ENCODE measurements at regions not wholly inside any gene's neighbourhood (a gene's known extent, or its start where the extent isn't known, plus 50 kb on each side); places are given as distances from the start of the nearest gene placed in this dataset.

DNA sequence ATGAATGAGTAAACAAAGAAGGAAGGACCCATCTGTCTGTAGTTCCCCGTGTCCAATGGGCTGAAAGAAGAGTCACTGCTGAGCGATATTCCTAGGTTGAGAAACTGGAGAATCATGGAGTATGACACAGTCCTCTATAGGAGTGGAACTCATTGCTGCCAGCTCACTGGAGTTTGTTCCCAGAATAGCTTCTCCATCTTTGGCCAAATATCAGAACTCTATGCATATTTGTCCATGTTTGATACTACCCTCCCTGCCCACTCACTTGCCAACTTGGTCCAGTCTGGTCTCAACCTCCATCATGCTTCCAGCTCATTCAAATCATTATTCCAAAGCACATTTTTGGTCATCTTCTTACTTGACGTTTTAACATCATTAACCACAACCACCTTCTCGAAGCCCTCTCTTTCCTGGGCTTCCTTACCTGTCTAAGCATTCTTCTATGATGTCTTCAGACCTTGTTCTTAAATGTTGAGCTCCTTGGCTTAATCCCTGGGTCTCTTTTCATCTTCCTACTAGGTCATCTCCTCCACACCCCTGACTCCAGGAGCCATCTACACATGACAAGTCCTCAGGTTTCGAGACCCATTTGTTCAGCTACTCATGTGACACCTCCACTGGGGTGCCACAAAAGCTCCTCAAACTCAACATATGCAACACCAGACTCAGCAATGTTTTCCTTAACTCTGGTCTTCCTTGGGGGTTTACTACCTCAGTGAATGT is 221.6 kb downstream of the MYCN start:
- DNase-seq: no peak

DNA sequence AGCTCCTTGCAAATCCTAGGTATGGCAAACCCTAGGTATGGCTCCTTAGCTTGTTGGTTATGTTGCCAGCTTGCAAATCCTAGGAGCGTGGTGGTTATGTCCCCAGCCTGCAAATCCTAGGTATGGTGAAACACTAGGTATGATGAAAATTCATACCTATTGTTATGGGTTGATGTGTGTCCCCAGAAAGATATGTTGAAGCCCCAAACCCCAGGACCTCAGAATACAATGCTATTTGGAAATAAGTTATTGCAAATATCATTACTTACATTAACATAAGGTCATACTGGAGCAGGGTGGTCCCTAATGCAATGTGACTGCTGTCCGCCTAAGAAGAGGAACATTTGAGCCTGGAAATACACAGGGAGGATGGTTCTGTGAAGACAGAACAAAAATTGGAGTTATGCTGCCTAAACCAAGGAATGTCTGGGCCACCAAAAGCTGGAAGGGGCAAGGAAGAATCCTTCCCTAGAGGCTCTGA is 220.8 kb downstream of the MYCN start:
- DNase-seq: no peak

DNA sequence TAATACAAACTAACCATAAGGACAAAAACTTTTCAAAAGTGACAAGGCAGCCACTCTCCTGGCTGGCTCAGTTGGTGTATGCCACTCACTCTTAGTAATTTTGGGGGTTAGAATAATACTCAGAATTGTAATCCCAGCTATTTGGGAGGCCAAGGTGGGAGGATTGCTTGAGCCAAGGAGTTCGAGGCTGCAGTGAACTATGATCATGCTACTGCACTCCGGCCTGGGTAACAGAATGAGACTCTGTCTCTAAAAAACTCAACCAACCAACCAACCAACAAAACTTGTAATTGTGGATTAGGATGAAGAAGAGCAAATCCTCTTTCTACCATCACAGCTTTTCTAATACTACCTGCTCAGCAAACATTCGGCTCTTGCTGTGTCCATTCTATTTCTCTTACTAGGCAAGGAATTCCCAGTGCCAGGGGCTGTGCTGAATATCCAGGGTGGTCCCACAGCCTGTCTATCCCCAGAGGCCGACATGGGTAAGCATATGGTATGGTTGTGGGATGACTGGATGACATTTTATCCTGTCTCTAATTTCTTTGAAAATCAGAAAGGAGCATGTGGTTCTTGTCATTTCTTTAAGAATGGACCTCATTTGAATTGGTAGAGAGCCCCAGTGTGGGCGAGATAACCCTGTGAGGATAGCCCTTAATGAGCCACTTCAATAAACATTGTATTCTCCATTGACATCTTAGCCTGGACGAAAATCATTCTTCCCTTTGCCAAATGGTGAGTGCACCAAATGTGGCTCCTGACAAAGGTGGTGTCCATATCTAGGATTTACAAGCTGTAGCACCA is 220.1 kb downstream of the MYCN start:
- DNase-seq: no peak

DNA sequence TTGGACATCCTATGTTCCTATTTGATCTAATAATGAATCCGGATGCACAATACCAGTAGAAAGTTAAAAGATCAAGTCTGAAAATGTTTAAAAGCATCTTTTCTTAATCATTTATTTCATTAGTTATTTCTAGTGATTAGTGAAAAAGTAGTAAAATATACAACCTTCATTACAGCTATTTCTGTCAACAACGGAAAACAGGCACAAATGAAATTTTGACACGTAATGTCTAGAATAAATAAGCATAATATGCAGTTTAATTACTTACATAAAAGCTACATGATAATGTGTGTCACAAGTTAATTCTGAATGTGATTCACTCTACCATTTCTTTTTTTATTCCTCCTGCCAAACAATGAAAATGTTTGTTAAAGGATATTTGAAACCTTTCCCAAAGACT is 216.1 kb downstream of the MYCN start:
- DNase-seq: no peak

DNA sequence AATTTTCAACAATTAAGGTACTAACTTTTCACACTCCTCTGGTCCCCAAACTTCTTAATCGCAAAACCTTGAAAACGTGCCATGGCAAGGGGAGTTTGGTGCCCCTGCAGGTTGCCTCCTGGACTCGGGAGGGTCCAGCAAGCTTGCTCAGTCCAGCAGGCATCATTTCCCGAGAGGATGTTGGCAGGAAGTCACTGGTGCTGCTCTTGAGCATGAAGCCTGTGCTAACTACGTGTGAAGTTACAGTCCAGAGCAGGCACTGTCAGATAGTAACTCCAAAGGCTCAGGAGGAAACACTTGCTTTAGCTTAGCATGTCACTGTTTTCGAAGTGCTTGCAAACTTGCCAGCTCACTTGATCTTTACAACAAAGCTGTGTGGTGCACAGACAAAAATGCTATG is 215.4 kb downstream of the MYCN start:
- no peak for DNase-seq

DNA sequence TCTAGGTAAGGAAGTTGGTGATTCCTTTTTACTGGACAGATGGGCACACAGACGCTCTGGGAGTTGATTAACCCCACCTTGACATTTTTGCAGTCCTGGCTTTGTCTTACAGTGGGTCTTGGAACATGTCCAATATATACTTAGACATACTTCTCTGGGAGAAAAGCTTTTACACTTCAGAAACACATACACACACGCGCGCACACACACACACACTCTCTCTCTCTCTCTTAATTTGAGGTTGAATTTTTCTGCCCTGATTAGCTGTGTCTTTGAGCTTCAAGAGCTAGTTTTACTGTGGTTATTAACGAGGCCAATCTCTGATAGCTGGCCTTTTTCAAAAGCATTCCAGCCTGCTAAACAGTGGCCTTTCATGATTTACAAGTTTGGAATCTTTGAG is 215.0 kb downstream of the MYCN start:
- no peak for DNase-seq

DNA sequence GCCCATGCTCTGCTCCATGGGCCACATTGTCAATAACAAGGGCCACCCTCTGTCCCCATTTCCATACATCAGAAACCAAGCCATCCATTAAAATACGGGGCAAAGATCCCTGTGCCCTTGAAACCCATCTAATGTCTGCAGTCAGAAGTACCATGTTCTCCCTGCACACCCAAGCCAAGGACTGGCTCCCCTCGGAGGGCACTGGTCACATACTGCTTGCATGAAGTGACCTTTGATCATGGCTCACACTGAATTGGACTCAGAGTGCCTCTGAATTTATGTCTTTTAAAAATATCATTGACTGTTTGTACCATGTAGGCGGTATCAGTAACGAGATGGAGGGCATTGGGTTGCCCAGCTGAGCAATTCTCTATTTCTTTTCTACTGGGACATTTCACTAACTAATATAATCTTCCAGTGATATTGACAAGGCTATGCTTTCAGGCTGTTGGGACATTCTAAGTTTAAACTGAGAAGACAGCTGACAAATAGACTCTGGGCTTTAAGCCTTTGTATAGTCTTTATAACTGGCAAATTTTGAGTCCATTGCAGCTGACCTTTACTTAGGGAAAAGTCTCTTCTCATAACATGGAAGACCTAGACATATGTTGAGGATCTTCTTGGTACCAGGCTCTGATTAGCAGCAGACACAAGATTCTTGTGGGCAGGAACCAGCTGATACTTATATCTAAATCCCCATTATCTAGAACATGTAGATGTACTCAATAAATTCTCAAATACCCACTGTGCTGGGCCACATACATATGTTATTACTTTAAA is 214.3 kb downstream of the MYCN start:
- no peak for DNase-seq

DNA sequence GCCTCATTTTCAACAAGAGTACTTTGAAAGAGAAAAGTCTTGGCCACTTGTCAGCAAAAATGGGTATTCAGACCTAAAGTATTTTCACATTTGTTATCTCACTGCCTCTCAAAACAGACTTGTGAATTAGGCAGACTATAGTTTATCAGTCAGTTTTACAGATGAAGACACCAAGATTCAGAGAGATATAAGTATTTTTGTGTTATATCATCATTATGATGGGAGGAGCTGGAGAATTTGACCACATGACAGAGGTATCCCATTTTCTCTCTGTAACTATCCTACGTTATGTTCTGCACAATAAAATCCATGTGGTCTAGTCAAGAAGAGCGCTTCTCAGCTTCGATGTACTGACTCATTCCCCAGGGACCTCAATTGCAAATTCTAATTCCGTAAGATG is 213.7 kb downstream of the MYCN start:
- no peak for DNase-seq

DNA sequence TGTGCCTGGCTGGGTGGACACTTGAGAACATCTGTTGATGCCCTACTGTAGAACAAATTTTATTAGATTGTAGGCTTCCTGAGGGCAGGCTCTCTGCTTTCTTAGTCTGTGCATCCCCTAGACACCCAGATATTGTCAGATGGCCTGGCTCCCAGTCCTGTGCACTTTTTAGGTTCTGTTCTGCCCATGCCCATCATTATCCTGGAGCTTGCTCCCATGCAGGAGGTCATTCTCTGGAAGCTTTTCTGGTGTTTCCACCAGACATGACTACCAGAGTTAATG is 213.3 kb downstream of the MYCN start:
- DNase-seq: no peak

DNA sequence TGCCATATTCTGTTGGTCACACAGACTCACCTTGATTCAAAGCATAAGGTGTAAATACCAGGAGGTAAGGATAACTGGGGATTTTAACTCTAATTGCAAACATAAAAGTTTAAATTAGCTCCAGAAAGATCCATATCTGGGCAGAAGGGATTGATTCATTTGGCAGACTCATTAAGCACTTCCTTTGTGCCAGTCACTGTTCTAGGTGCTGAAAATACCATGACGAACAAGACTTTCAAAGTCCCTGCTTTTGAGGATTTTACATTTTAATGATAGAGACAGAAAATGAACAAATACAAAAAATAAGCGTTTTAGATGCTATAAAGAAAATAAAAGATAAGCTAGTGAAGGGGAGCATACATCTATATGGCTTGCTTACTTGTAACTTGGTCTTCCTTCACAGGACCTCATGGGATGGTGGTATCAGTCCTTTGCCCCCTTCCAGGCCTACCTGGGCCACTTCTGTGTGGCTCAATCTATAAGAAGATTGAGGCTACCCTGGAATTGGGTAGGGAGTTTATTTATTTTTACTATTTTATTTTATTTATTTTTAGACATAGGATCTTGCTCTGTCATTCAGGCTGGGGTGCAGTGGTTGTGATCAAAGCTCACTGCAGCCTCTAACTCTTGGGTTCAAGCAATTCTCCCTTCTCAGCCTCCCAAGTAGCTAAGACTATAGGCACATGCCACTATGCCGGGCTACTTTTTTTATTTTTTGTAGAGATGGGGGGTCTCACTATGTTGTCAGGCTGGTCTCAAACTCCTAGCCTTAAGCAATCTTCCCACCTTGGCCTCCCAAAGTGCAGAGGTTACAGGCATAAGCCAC is 212.8 kb downstream of the MYCN start:
- DNase-seq: no peak

DNA sequence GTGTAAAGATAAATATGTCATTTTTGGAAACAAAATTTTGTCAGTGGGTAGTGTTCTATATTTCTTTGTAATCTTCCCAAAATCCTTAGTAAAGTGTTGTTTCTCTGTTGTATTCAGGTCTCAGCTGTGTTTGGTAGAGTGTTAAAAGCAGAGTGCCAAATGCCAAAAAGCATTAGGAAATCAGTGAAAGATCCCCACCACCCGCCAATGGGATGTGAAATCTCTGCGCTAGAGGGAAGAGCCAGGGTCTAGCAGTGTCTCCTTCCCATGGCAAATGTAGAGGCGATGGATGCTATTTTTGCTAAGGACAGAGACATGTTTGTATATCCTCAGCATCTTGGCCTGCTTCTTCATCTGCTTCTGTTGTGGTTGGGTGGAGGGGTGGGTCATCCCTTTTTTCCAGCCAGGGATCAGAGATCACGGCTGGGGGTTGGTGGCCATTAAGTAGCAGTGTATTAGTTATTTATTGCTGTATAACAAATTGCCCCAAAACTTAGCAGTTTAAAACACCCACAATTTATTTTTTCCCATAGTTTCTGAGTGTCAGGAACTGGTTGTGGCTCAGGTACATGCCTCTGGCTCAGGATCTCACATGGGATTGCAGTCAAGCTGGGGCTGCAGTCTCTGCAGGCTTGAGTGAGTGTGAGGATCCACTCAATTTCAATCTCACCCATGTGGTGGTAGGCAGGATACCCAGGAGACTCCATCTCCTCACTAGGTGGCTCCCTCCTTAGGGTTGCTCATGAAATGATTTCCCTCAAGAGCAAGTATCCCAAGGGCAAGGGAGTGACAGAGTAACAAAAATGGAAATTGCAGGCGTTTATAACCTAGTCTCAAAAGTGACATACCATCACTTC is 211.9 kb downstream of the MYCN start:
- no peak for DNase-seq

DNA sequence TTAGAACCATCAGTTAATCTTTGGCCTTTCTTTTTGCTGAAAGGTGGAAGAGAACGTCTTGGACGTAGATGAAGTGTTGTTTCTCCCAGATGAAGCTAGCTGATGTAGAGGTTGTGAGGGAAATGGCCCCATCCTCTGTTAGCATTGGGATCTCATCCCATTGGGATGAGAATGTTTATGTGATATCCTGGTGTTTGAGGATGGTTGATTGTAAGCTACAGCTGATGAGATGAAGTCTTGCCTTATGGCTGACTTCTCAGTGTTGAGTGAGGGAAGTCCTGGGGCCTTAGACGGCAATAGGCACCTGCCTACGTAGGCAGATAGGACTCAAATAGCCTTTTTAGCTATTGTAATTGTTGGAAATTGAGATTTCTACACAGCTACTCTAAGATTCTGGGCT is 211.3 kb downstream of the MYCN start:
- DNase-seq: no peak

DNA sequence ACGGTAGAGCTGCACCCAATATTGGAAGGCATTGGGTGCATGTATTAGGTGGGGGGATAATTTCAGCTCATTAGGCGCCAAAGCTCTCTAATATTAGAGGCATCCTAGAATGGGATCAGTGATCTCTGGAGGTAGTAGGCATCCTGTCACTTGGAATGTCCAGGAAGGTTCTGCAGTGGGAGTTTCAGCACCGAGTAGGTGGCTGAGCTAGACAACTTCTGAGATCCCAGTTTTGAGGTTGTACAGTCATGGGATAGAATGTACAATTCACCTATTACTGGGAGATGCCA is 210.9 kb downstream of the MYCN start:
- DNase-seq: no peak

DNA sequence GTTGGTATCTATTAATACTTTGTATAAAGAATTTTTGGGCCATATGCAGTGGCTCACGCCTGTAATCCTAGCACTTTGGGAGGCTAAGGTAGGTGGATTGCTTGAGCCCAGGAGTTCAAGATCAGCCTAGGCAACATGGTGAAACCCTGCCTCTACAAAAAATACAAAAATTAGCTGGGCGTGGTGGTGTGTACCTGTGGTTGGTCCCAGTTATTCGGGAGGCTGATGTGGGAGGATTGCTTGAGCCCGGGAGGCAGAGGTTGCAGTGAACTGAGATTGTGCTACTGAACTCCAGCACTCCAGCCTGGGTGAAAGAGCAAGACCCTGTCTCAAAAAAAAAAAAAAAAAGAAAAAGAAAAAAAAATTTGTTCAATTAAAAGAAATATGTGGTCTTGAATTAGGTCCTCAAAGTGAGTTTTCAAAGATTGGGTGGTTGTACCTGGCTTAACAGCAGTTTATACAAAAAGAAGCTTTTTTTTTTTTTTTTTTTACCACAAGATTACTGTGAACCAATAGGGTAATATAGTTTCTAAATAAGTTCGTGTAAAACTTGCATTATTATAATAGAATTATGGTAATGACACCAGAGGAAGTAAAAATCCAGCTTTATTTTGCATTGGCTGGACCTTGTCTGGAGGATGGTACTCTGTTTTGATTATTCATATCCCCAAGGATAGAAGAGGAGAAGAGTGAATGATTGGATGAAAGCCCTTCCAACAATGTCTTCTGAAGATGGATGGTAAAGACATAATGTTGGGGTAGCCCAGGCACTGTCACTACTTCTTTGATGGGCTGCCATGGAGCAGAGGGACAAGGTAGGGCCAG is 210.3 kb downstream of the MYCN start:
- DNase-seq: no peak

DNA sequence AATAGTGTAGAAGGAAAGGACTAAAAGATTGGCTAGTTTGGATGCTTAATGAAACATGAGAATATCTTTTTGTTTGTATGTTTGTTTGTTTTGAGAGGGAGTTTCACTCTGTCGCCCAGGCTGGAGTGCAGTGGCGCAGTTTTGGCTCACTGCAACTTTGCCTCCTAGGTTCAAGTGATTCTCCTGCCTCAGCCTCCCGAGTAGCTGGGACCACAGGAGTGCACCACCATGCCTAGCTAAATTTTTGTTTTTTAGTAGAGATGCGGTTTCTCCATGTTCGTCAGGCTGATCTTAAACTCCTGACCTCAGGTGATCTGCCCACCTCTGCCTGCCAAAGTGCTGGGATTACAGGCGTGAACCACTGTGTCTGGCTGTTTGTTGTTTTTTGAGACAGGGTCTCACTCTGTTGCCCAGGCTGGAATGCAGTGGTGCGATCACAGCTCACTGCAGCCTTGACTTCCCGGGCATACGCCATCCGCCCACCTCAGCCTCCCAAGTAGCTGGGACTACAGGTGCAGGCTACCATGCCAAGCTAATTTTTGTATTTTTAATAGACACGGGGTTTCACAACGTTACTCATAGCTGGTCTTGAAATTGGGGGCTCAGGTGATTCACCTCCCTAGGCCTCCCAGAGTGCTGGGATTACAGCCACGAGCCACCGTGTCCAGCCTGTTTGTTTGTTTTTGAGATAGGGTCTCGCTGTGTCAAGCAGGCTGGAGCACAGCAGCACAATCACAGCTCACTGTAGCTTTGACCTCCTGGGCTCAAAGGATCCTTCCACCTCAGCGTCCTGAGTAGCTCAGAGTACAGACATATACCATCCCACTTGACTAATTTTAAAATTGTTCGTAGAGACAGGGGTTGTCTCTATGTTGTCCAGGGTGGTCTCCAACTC is 209.2 kb downstream of the MYCN start:
- DNase-seq: no peak

DNA sequence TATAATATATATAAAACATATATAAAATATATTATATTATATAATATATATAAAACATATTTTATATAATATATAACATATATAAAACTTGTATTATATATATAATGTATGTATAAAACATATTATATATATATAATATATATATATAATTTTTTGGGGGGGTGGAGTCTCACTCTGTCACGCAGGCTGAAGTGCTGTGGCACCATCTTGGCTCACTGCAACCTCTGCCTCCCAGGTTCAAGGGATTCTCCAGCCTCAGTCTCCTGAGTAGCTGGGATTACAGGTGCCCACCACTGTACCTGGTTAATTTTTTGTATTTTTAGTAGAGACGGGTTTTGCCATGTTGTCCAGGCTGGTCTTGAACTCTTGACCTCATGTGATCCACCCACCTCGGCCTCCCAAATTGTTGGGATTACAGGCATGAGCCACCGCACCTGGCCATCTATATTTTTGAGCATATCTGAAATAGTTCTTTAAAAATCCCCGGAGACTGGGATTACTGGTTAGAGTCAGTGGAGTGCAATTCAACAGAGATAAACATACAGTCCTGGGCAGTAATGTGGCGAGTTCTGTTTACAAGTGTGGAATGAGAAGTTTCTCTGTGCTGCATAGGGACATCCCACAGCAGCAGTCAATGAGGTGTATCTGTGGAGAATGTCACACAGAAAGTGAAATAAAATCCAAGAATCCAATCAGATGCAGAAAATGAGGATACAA is 208.4 kb downstream of the MYCN start:
- DNase-seq: no peak

DNA sequence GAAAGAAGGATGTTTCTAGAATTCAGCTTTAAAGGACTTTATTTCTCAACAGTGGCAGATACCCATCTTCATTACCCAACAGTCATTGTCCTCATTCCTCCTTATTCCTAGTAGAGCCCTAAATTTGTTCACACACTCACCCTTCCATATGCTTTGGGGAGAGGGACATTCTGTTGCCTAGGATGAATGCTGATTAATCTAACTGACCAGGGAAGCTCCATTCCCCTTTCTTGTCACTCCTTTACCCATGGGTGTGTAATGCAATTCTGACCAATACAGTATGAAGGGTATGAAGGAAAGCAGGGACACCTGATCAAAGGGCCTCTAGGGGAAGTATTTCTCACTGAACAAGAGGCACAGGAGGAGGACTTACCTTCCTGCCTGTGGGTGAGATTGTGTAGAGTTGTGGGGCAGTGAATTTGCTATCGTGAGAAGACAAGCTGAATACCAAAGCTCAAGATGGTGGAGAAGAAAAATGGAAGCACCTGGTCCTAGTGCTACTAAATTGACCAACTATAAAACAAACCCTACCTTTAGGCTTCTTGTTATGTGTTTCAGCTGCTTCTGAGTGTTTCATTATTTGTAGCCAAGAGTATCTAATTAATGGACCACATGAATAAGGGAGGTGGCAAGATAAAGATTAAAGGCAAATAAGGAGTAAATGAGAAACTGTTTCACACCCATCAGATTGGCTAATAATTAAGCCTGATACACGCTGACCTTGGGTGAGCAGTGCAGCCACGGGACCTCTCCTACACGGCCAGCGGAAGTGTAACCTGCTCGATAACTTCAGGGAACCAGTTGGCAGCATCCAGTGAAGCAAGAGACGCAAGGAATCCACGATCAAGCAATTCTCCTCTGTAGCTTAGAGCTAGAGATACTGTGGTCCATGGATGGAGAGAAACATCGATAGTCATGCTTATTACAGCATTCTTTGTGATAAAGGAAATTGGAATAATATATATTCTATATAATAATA is 202.3 kb downstream of the MYCN start:
- DNase-seq: no peak

DNA sequence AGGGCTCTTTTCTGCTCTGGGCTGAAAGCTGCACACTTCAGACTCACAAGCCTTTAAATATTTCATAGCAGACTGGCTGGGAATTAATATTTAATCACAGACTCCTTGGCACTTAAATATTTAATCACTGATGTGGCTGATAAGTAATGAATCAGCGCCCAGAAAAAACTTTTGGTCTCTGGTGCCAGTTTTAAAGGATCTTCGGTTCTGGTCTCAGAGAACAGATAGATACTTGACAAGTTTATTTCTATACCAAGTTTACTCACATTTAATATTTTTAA is 201.2 kb downstream of the MYCN start:
- no peak for DNase-seq

Data from GF-D8 (cell line).